Glutamatergic neuron (in vitro differentiated cells): ENCODE measurements at regions not wholly inside any gene's neighbourhood (a gene's known extent, or its start where the extent isn't known, plus 50 kb on each side); places are given as distances from the start of the nearest gene placed in this dataset.

Experiments
- DNase-seq: peaks from one replicate; pipeline ENCODE4 v3.0.0; 2022
- H3K27ac Mint-ChIP-seq: one replicate; pipeline ENCODE4 v1.8.0; 2020; ENCODE audit warnings: mild to moderate bottlenecking, mixed read lengths, inconsistent platforms; ENCODE audit not compliant: unreplicated experiment
- H3K27me3 Mint-ChIP-seq: one replicate; pipeline ENCODE4 v1.8.0; 2020; ENCODE audit warnings: mild to moderate bottlenecking, moderate library complexity, mixed read lengths, inconsistent platforms; ENCODE audit not compliant: unreplicated experiment
- H3K36me3 Mint-ChIP-seq: one replicate; pipeline ENCODE4 v1.8.0; 2020; ENCODE audit warnings: mild to moderate bottlenecking, mixed read lengths, inconsistent platforms; ENCODE audit not compliant: unreplicated experiment
- H3K4me1 Mint-ChIP-seq: one replicate; pipeline ENCODE4 v1.8.0; 2020; ENCODE audit warnings: mild to moderate bottlenecking, low read depth, mixed read lengths, inconsistent platforms; ENCODE audit not compliant: unreplicated experiment
- H3K4me3 Mint-ChIP-seq: one replicate; pipeline ENCODE4 v1.8.0; 2020; ENCODE audit warnings: mild to moderate bottlenecking, mixed read lengths, inconsistent platforms; ENCODE audit not compliant: unreplicated experiment
- H3K9me3 Mint-ChIP-seq: one replicate; pipeline ENCODE4 v1.8.0; 2020; ENCODE audit warnings: mild to moderate bottlenecking, moderate library complexity, mixed read lengths, inconsistent platforms; ENCODE audit not compliant: unreplicated experiment
- TF ChIP-seq, protein P1 (sequence below): fragments of 200-600 bp; sonication (generic); IDR thresholded peaks from one replicate; pipeline ENCODE4 v1.5.0; 2021; ENCODE audit not compliant: partially characterized antibody, unreplicated experiment

DNA sequence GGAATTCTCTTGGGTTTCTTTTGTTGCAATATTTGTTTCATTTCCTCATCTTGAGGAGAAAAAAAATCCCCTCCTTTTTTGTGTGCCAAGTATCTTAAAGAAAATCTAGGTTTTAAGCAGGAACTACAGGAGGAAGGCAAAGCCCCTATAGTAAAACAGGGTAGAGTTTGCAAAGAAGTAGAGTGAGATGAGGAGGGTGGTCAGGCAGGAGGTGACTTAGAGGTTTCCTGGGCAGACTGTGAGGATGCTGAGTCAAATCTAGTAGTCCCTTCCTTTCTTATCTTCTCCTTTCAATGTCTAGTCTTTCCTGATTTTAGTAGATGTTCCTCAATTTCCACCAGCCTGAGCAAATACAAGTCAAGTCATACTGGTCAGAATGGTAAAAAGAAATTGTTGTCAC, 222.5 kb downstream of the PMAIP1 start:
- H3K27me3 Mint-ChIP-seq: no peaks in the 10 kb centered on the region
- no peak overlapping the region for H3K4me3 Mint-ChIP-seq
- no peak for DNase-seq
- no peaks in the 10 kb centered on the region for H3K36me3 Mint-ChIP-seq
- H3K27ac Mint-ChIP-seq: no peak overlapping the region
- TF ChIP-seq, protein P1, sequence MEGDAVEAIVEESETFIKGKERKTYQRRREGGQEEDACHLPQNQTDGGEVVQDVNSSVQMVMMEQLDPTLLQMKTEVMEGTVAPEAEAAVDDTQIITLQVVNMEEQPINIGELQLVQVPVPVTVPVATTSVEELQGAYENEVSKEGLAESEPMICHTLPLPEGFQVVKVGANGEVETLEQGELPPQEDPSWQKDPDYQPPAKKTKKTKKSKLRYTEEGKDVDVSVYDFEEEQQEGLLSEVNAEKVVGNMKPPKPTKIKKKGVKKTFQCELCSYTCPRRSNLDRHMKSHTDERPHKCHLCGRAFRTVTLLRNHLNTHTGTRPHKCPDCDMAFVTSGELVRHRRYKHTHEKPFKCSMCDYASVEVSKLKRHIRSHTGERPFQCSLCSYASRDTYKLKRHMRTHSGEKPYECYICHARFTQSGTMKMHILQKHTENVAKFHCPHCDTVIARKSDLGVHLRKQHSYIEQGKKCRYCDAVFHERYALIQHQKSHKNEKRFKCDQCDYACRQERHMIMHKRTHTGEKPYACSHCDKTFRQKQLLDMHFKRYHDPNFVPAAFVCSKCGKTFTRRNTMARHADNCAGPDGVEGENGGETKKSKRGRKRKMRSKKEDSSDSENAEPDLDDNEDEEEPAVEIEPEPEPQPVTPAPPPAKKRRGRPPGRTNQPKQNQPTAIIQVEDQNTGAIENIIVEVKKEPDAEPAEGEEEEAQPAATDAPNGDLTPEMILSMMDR: no peak
- H3K9me3 Mint-ChIP-seq: no peaks in the 10 kb centered on the region
- no peaks in the 10 kb centered on the region for H3K4me1 Mint-ChIP-seq

DNA sequence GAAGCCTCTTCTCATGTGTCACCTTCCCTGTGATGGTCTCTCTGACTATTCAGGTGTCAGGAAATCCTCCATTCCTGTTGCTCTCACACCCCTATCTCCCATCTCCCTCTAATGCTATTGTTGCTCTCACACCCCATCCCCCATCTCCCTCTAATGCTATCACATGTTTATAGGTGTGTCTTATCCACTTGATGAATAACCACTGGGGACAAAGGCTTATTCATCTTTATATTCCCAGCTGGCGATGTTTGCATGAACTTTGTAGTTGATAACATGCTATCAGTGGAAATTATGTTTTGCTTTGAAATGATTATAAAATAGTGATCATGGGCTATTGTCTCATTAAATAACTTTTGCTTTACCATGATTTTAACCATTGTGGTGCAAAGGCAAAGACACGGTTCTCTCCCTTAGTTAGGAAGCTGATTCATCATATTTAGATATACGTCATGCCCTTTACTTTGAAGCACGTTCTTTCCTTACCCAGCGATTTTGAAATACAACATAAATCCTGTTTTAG, 220.5 kb downstream of the PMAIP1 start:
- H3K27me3 Mint-ChIP-seq: no peaks in the 10 kb centered on the region
- no peak overlapping the region for H3K4me3 Mint-ChIP-seq
- peaks cover 1% of the 10 kb centered on the region for H3K9me3 Mint-ChIP-seq
- H3K27ac Mint-ChIP-seq: no peak overlapping the region
- DNase-seq: no peak
- no peaks in the 10 kb centered on the region for H3K36me3 Mint-ChIP-seq
- TF ChIP-seq, protein P1: no peak
- no peaks in the 10 kb centered on the region for H3K4me1 Mint-ChIP-seq

DNA sequence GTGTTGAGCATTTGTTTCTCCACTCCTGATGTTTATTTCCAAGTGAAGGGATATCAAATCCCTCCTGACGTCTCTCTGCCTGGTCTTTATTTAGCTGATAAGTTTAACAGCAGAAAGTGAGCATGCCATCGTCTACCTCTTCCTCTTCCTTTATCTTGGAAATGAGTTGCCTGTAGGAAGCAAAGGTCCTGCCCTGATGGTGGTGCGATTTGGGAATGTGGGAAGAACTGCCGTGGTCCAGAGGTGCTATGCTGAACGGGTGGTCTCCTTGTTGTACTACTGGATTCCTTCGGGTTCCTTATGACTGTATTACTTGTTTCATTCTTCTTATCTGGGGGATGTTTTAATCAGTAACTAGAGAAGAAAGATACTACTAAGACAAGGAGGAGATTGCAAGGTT, 217.5 kb downstream of the PMAIP1 start:
- H3K27ac Mint-ChIP-seq: no peak overlapping the region
- peaks cover 1% of the 10 kb centered on the region for H3K9me3 Mint-ChIP-seq
- H3K4me1 Mint-ChIP-seq: no peaks in the 10 kb centered on the region
- H3K27me3 Mint-ChIP-seq: no peaks in the 10 kb centered on the region
- H3K4me3 Mint-ChIP-seq: no peak overlapping the region
- H3K36me3 Mint-ChIP-seq: no peaks in the 10 kb centered on the region
- no peak for DNase-seq
- TF ChIP-seq, protein P1: no peak

DNA sequence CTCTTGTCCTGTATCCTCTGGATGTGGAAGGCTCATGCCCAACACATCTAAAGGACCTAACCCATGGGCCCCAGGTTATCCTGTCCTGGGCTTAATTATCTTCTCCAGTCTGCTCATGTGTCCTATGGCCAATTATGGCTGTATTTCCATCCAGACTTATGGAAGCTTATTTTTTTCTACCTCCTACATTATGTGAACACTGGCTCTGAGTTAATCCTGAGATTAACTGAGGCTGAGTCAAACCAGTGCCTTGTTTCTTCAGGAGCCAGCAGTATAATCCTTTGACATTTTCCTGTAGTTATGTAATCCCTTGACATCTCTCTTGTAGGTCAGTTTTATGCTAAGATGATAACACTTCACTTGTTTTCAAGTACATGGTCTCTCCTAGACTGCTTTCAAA, 213.6 kb downstream of the PMAIP1 start:
- H3K27me3 Mint-ChIP-seq: no peaks in the 10 kb centered on the region
- no peak overlapping the region for H3K4me3 Mint-ChIP-seq
- no peaks in the 10 kb centered on the region for H3K36me3 Mint-ChIP-seq
- H3K27ac Mint-ChIP-seq: no peak overlapping the region
- no peaks in the 10 kb centered on the region for H3K4me1 Mint-ChIP-seq
- H3K9me3 Mint-ChIP-seq: peaks cover 1% of the 10 kb centered on the region
- DNase-seq: no peak
- TF ChIP-seq, protein P1: no peak

DNA sequence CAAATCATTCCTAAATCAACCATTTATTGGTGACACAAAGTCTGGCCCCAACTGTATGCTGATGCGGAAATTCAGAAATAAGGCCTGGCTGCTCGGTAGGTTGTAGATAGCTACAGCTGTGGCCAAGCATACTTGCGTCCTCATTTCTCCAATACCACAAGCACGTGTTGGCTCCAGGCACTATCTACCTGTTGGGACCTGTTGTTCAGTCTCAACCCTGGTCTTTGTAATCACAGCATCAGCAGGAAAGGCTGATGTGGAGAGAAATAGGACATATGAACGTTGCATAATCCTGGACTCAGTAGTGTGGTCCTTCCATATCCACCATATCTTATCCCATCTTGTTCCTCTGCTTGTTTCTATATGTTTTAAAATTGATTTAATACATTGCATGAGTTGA, 212.6 kb downstream of the PMAIP1 start:
- TF ChIP-seq, protein P1: no peak
- no peak overlapping the region for H3K27ac Mint-ChIP-seq
- H3K4me3 Mint-ChIP-seq: no peak overlapping the region
- H3K27me3 Mint-ChIP-seq: no peaks in the 10 kb centered on the region
- no peaks in the 10 kb centered on the region for H3K36me3 Mint-ChIP-seq
- H3K9me3 Mint-ChIP-seq: peaks cover 1% of the 10 kb centered on the region
- no peak for DNase-seq
- H3K4me1 Mint-ChIP-seq: no peaks in the 10 kb centered on the region
